ENCODE measurements at regions not wholly inside any gene's neighbourhood (a gene's known extent, or its start where the extent isn't known, plus 50 kb on each side); places are given as distances from the start of the nearest gene placed in this dataset.
A peak's percentile ranks its signal among the peaks of the same experiment; 100 is the strongest.
"Not testable (repeated sequence)": the region's sequence is repeated elsewhere in the genome, so short reads cannot be mapped to it uniquely, and the experiment has no call there.

- H3K4me3 ChIP-seq (ENCODE audit: low read depth, low read length): no peak overlapping the region
- peak; percentile 67 for DNase-seq (ENCODE audit: low read depth)
- no peak for TF ChIP-seq CTCF (IDR thresholded peaks at IDR 0.05; ENCODE audit: insufficient read depth, low read depth, low read length)
Measured at GRCh38 chr5:17070647-17071046, 134.6 kb upstream of the MYO10 start.

GRCh38 chr5:17075236-17075635, 139.1 kb upstream of the MYO10 start:
- no peak for TF ChIP-seq CTCF (IDR thresholded peaks at IDR 0.05; ENCODE audit: insufficient read depth, low read depth, low read length)
- DNase-seq (ENCODE audit: low read depth): peak; percentile 76
- H3K4me3 ChIP-seq (ENCODE audit: low read depth, low read length): no peak overlapping the region

- DNase-seq (ENCODE audit: low read depth): no peak
- no peak for TF ChIP-seq CTCF (IDR thresholded peaks at IDR 0.05; ENCODE audit: insufficient read depth, low read depth, low read length)
Measured at GRCh38 chr5:17076272-17076671, 140.2 kb upstream of the MYO10 start.

GRCh38 chr5:17077440-17078233, 139.8 kb upstream of the BASP1 start:
- TF ChIP-seq CTCF (IDR thresholded peaks at IDR 0.05; ENCODE audit: insufficient read depth, low read depth, low read length): no peak
- no peak overlapping the region for H3K4me3 ChIP-seq (ENCODE audit: low read depth, low read length)
- DNase-seq (ENCODE audit: low read depth): peak; percentile 76

More at GRCh38 chr5:17076272-17076671, 140.2 kb upstream of the MYO10 start:
- no peak overlapping the region for H3K4me3 ChIP-seq (ENCODE audit: low read depth, low read length)

- TF ChIP-seq CTCF (IDR thresholded peaks at IDR 0.05; ENCODE audit: insufficient read depth, low read depth, low read length): no peak
- peak; percentile 65 for DNase-seq (ENCODE audit: low read depth)
- H3K4me3 ChIP-seq (ENCODE audit: low read depth, low read length): no peak overlapping the region
Measured at GRCh38 chr5:17079562-17079961, 137.9 kb upstream of the BASP1 start.

GRCh38 chr5:17080361-17080760, 137.1 kb upstream of the BASP1 start:
- H3K4me3 ChIP-seq (ENCODE audit: low read depth, low read length): no peak overlapping the region
- no peak for TF ChIP-seq CTCF (IDR thresholded peaks at IDR 0.05; ENCODE audit: insufficient read depth, low read depth, low read length)
- DNase-seq (ENCODE audit: low read depth): no peak

- H3K4me3 ChIP-seq (ENCODE audit: low read depth, low read length): no peak overlapping the region
- DNase-seq (ENCODE audit: low read depth): peak; percentile 63
- no peak for TF ChIP-seq CTCF (IDR thresholded peaks at IDR 0.05; ENCODE audit: insufficient read depth, low read depth, low read length)
Measured at GRCh38 chr5:17081142-17081541, 136.3 kb upstream of the BASP1 start.

GRCh38 chr5:17083276-17083675, 134.2 kb upstream of the BASP1 start:
- not testable (repeated sequence) for DNase-seq (ENCODE audit: low read depth); H3K4me3 ChIP-seq (ENCODE audit: low read depth, low read length)

Data from fibroblast of villous mesenchyme (primary cell).